ENCODE measurements at regions not wholly inside any gene's neighbourhood (a gene's known extent, or its start where the extent isn't known, plus 50 kb on each side); places are given as distances from the start of the nearest gene placed in this dataset.
A peak's percentile ranks its signal among the peaks of the same experiment; 100 is the strongest.

- H3K4me3 Mint-ChIP-seq, result no peak overlapping the region
- DNase-seq (no peak), ATAC-seq (no peak)
- H3K36me3 Mint-ChIP-seq (ENCODE audit: low read depth), result peaks cover 12% of the 10 kb centered on the region
- H3K27ac Mint-ChIP-seq, result peak overlapping the region; percentile 83
- H3K9me3 ChIP-seq (ENCODE audit: control insufficient read depth, low read length, poor library complexity, severe bottlenecking), result no peaks in the 10 kb centered on the region
- H3K27me3 Mint-ChIP-seq, result no peaks in the 10 kb centered on the region
- H3K4me1 Mint-ChIP-seq, result peaks cover 20% of the 10 kb centered on the region
These were observed 50.3 kb upstream of the ANTXRL start for GRCh38 chr10:46236546-46236887.

GRCh38 chr10:46236941-46237681 is 49.7 kb upstream of the ANTXRL start:
- peak overlapping the region; percentile 83 for H3K27ac Mint-ChIP-seq
- H3K4me1 Mint-ChIP-seq, result peaks cover 20% of the 10 kb centered on the region
- ATAC-seq, result no peak
- H3K36me3 Mint-ChIP-seq (ENCODE audit: low read depth), result peaks cover 12% of the 10 kb centered on the region
- H3K9me3 ChIP-seq (ENCODE audit: control insufficient read depth, low read length, poor library complexity, severe bottlenecking), result no peaks in the 10 kb centered on the region
- DNase-seq, result no peak
- no peak overlapping the region for H3K4me3 Mint-ChIP-seq
- H3K27me3 Mint-ChIP-seq, result no peaks in the 10 kb centered on the region

Data from T-helper 17 cell (primary cell).